Head of caudate nucleus (tissue), 42 donors: ENCODE measurements at regions not wholly inside any gene's neighbourhood (a gene's known extent, or its start where the extent isn't known, plus 50 kb on each side); places are given as distances from the start of the nearest gene placed in this dataset.
A peak's percentile ranks its signal among the peaks of the same experiment; 100 is the strongest.
"Not testable (repeated sequence)": the region's sequence is repeated elsewhere in the genome, so short reads cannot be mapped to it uniquely, and the experiment has no call there.

Experiments used
- DNase-seq, 42 donors: peaks; one replicate each; pipeline versions ENCODE4 v3.0.0 to v3.0.0-alpha.2; 2020 to 2021; ENCODE audit warnings: mixed read lengths in 7 of 42
- intact Hi-C: fragments of 100-400 bp; cut with DNase I; formaldehyde crosslinking; loops from one replicate; pipeline ENCODE4 v1.15.0; 2022

GRCh38 chr7:28318101-28318762, 94.1 kb upstream of the CREB5 start:
- intact Hi-C loops = no loop called here
- no peak for DNase-seq

GRCh38 chr7:28323833-28324232, 88.5 kb upstream of the CREB5 start:
- DNase-seq = no peak
- intact Hi-C loops = no loop called here

- intact Hi-C loops = no loop called here
These were observed 84.2 kb upstream of the CREB5 start for GRCh38 chr7:28328146-28328545.

GRCh38 chr7:28328822-28329660, 83.3 kb upstream of the CREB5 start:
- intact Hi-C loops = no loop called here
- DNase-seq = peak in 1 of 42 donors; percentile 46

More at GRCh38 chr7:28328146-28328545, 84.2 kb upstream of the CREB5 start:
- no peak for DNase-seq

GRCh38 chr7:28329661-28330363, 82.5 kb upstream of the CREB5 start:
- intact Hi-C loops = no loop called here
- no peak for DNase-seq

GRCh38 chr7:28330384-28331070, 81.8 kb upstream of the CREB5 start:
- intact Hi-C loops = no loop called here
- no peak for DNase-seq

GRCh38 chr7:28332046-28332445, 80.3 kb upstream of the CREB5 start:
- intact Hi-C loops = no loop called here
- DNase-seq = no peak

GRCh38 chr7:28333548-28333947, 78.8 kb upstream of the CREB5 start:
- intact Hi-C loops, DNase-seq: not testable (repeated sequence)

GRCh38 chr7:28336806-28337205, 75.5 kb upstream of the CREB5 start:
- intact Hi-C loops = no loop called here
- no peak for DNase-seq

GRCh38 chr7:28338041-28338440, 74.3 kb upstream of the CREB5 start:
- intact Hi-C loops = no loop called here
- DNase-seq = no peak

GRCh38 chr7:28343462-28343861, 68.9 kb upstream of the CREB5 start:
- no peak for DNase-seq
- intact Hi-C loops = no loop called here

GRCh38 chr7:28346256-28346655, 66.1 kb upstream of the CREB5 start:
- no peak for DNase-seq
- intact Hi-C loops = no loop called here

GRCh38 chr7:28346676-28347363, 65.5 kb upstream of the CREB5 start:
- no peak for DNase-seq
- intact Hi-C loops = no loop called here

- DNase-seq = no peak
- intact Hi-C loops = no loop called here
These were observed 64.6 kb upstream of the CREB5 start for GRCh38 chr7:28347475-28348318.

GRCh38 chr7:28348636-28349035, 63.7 kb upstream of the CREB5 start:
- no peak for DNase-seq
- intact Hi-C loops = no loop called here

GRCh38 chr7:28349637-28350036, 62.7 kb upstream of the CREB5 start:
- no peak for DNase-seq
- intact Hi-C loops = no loop called here

- intact Hi-C loops = no loop called here
- no peak for DNase-seq
These were observed 61.7 kb upstream of the CREB5 start for GRCh38 chr7:28350662-28351061.

- DNase-seq = no peak
- intact Hi-C loops = no loop called here
These were observed 60.9 kb upstream of the CREB5 start for GRCh38 chr7:28351450-28351849.
